NCI-H345 treated with DMSO at 0.1 percent for 48 hours (cell line): ENCODE measurements at regions not wholly inside any gene's neighbourhood (a gene's known extent, or its start where the extent isn't known, plus 50 kb on each side); places are given as distances from the start of the nearest gene placed in this dataset.

Experiments
- DNase-seq: peaks from one replicate; lab custom pipeline; 2025; ENCODE audit not compliant: unreplicated experiment; lab: John Stamatoyannopoulos, UW

GRCh38 chr18:57918601-57919000 is 115.5 kb upstream of the ATP8B1 start:
- DNase-seq, result no peak

GRCh38 chr18:57916684-57917083 is 113.6 kb upstream of the ATP8B1 start:
- no peak for DNase-seq

DNA sequence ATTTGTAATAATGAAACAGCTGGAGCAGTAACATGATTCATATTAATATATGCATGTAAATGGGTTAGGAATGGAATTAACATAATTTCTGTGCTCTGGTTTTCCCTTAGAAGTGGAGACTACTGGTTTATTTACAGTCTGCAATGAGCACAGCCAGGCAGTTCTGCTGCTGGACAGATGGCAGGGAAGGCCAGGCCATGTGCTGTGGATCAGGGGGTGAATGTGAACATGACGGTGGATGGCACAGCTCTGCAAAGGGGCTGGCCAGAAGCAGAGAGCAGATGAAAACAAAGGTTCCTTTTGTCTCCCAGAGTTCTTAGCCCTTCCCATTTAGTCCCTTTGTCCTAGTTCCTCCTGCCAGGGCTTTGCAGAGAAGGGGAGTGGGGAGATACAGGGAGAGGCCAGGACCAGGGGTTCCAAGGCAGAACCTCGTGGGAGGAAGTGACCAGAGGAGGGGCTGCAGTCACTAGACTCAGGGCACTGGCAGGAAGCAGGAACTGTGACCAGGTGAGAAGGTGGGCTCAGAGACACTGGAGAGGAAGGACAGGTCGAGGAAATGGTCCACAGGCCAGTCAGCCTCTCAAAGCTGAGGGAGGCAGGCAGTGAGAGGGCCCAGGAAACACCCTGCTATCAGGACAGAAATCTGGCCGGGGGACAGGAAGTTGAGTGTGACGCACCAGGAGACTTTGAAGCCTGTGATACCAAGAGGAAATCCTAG is 112.9 kb upstream of the ATP8B1 start:
- no peak for DNase-seq

- peak; percentile 66 for DNase-seq
Observed at GRCh38 chr18:57915248-57915647, 112.1 kb upstream of the ATP8B1 start.

- DNase-seq, result no peak
Observed at GRCh38 chr18:57913686-57914085, 110.6 kb upstream of the ATP8B1 start.

GRCh38 chr18:57910817-57911216 is 107.7 kb upstream of the ATP8B1 start:
- DNase-seq, result no peak

DNA sequence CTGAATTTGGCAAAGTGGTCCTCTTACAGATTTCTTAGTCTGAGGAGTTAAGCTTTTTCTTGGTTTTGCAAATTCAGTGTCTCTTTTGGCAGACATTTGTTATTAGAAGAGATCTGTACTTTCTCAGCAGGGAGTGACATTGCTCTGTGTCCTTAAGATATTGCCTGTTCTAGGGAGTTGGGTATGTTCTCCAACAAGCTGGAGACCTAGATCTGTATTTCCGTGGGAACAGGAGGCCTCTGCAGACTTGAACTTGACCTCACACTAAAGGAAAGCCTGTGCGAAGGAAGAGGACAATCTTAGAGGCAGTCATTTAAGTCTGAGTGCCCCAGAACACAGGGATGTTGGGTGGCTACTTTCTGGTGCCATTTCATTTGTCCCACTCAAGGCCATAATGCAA is 107.0 kb upstream of the ATP8B1 start:
- no peak for DNase-seq

- DNase-seq, result no peak
Observed at GRCh38 chr18:57909620-57910019, 106.5 kb upstream of the ATP8B1 start.

DNA sequence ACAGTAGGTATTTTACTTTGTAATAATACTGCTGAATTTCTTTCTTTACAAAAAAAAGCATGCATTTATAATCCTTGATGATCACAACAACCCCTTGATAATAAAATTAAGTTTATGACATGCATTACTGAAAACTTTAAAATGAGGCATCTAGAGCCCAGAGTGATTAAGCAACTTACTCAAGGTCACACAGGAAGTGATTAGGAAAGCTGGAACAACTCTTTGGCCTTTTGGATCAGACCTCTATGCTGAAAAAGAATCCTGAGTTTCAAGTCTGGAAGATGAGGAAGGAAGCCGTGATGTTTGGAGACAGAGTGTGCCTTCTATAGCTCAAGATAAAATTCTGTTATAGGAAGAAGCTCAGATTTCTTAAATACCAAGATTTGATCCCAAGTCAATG is 105.0 kb upstream of the ATP8B1 start:
- no peak for DNase-seq

DNA sequence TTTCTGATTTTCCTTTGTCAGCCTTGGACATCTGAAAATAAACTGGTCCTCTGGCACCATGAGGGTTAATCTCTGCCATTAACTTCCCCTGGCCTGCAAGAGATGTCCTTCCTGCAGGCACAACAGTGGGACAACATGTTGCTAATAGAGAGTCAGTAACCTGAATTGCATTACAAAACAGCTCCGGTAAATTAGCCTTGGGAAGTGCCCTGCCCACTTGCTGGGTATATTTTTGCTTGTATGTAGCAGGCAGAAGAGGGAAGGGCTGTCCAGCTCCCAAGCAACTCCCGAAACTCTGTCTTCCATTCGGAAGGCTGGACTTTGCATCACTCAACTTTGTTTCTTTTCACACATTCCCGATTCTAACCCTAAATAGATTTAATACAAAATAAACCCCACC is 104.4 kb upstream of the ATP8B1 start:
- no peak for DNase-seq

- DNase-seq, result no peak
Observed at GRCh38 chr18:57906852-57907251, 103.7 kb upstream of the ATP8B1 start.

DNA sequence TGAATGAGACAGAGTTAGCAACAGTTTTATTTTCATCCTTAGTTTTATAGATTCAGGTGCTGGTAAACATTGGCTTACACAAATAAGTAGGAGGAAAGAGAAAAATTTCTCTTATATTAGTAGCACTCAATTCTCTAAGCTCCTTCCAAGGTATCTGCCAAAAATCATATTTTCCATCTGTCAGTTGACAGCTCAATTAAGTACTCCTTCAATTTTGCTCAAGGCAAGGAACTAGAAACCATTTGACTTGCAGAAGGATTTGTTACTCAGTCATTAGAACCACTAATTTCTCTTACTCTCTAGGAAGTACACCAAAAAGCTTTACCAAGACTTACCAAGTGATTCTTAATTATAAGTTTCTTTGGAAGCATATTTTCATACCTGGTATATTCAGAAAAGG is 101.4 kb upstream of the ATP8B1 start:
- DNase-seq, result no peak

- DNase-seq, result no peak
Observed at GRCh38 chr18:57902721-57903120, 99.6 kb upstream of the ATP8B1 start.

- DNase-seq, result no peak
Observed at GRCh38 chr18:57901825-57902589, 98.9 kb upstream of the ATP8B1 start.

DNA sequence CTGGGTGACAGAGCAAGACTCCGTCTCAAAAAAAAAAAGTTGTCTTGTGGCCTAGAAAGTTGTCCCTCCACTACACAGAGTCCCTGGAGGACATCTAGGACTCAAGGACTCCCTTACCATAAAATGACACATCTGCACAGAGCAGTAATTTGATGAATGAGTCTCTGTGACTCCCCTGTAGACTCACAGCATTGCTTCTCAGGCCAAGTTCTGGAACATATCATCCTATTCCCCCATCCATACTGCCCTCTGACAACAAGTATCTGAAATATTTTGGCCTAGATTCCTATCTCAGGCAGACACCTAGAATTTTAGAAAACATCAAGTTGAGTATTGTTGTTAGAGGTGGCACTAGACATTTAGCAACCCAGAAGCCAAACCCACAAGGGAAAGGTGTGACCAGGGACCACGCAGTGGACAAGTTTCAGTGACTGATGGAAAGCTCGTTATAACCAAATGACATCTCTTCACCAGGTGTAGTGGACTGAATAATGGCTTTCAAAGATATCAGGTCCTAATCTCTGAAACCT is 97.9 kb upstream of the ATP8B1 start:
- DNase-seq, result no peak

- DNase-seq, result no peak
Observed at GRCh38 chr18:57898506-57899124, 95.5 kb upstream of the ATP8B1 start.

- no peak for DNase-seq
Observed at GRCh38 chr18:57895182-57895581, 92.1 kb upstream of the ATP8B1 start.

DNA sequence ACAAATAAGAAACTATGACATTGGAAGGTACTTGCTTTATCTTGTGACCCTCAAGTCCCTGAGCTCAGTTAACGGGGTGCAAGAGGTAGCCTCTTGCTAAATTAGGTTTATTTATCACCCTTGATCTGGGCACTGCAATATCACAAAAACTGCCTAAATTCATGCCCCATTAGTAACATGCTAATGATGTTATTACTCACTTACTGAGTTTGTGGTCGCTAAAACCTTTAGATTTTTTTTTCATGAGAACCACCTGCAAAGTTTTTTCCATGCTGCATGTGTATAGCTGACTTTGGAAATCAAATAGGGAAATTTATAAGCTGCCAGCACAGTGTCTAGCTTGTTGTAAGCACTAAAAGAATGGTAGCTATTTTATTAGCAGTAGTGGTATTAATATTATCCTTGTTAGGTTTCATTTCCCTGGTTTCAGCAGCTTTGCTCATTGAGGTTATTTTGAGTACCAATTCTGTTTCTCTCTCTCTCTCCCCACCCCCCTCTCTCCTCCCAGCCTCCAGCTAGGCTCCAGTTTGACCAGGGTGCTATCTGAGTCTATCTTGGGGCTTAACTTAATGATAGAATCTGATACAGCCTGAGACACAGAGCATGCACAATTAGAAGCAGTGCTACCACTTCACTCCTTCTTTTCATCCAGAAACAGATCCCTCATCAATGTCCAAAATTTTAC is 88.7 kb upstream of the ATP8B1 start:
- no peak for DNase-seq

DNA sequence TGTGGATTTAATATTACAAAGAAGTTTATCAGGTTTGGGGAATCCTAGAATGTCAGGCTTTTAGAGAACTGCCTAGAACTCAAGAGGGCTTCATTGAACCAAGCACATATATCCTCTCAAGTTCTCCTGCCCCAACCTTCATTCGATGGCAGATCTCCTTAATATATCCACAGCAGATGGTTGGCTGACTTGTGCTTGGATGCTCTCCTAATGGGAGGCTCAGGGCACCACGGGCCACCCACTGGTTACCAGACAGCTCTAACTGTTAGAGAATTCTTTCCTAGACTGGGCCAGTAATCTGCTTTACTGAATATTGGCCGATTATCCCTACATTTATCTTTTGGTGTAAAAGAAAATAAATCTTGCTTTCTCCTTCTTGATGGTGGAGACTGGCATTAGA is 87.2 kb upstream of the ATP8B1 start:
- DNase-seq, result no peak

- no peak for DNase-seq
Observed at GRCh38 chr18:57889841-57890240, 86.7 kb upstream of the ATP8B1 start.
